ENCODE measurements at regions not wholly inside any gene's neighbourhood (a gene's known extent, or its start where the extent isn't known, plus 50 kb on each side); places are given as distances from the start of the nearest gene placed in this dataset.

DNA sequence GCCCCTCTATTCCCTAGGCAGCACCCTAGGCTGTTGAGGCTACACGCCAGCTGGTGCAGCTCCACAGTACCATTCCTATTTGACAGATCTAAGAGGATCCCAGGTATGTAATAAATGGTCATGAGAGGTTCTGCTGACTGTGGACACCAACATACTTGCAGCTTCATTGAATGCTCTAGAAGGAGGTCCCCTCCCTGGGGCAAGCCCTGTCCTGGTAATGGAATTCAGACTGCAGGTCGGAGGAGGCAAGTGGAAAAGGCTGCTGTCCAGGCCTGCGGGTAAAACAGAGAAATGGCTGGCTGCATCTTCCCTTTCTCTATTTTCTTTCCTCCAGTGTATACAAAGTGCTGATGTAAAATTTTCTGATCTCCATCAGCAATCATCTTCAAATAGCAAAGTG, 66.1 kb upstream of the ZNF648 start:
- DNase-seq (no peak), ATAC-seq (ENCODE audit: low read depth) (no peak)
- Histone ChIP-seq H3K4me1 (ENCODE audit: control insufficient read depth in 2 of 2, insufficient read depth in 2 of 2, low read length in 2 of 2) (no peaks in the 10 kb centered on the region), H3K4me3 (ENCODE audit: control extremely low read depth in 1 of 5, extremely low read depth in 1 of 5, insufficient read depth in 1 of 5, low read depth in 2 of 5, low read length in 4 of 5) (no peak overlapping the region), H3K27ac (ENCODE audit: low read length in 2 of 2) (no peak overlapping the region), H3K27me3 (replicated peaks in 1 of 4; ENCODE audit: control extremely low read depth in 1 of 4, control insufficient read depth in 3 of 4, insufficient read depth in 4 of 4, low read length in 3 of 4) (no peaks in the 10 kb centered on the region), H3K9ac (ENCODE audit: low read length) (no peak overlapping the region), H3K79me2 (ENCODE audit: control insufficient read depth, insufficient read depth, low read length) (no peaks in the 10 kb centered on the region), H3K4me2 (replicated peaks; ENCODE audit: low read depth, low read length, poor library complexity, severe bottlenecking) (no peak overlapping the region), H4K20me1 (ENCODE audit: control insufficient read depth, insufficient read depth, low read length, poor library complexity, severe bottlenecking) (no peaks in the 10 kb centered on the region), H3K9me3 (ENCODE audit: control extremely low read depth in 1 of 3, control insufficient read depth in 2 of 3, insufficient read depth in 1 of 3, low read length in 2 of 3) (no peaks in the 10 kb centered on the region), H3K36me3 (replicated peaks in 1 of 2; ENCODE audit: control extremely low read depth in 1 of 2, control insufficient read depth in 1 of 2, extremely low read depth in 1 of 2, insufficient read depth in 2 of 2, low read length in 1 of 2) (no peaks in the 10 kb centered on the region), H2AFZ (ENCODE audit: insufficient read depth, low read depth, low read length, poor library complexity, severe bottlenecking) (no peak overlapping the region)
- H3K27me3 Mint-ChIP-seq = peaks cover 12% of the 10 kb centered on the region
- no peaks in the 10 kb centered on the region for H3K9me3 Mint-ChIP-seq (ENCODE audit: insufficient read depth)
- POLR2A ChIA-PET = no interaction called here
- TF ChIP-seq, protein P1, sequence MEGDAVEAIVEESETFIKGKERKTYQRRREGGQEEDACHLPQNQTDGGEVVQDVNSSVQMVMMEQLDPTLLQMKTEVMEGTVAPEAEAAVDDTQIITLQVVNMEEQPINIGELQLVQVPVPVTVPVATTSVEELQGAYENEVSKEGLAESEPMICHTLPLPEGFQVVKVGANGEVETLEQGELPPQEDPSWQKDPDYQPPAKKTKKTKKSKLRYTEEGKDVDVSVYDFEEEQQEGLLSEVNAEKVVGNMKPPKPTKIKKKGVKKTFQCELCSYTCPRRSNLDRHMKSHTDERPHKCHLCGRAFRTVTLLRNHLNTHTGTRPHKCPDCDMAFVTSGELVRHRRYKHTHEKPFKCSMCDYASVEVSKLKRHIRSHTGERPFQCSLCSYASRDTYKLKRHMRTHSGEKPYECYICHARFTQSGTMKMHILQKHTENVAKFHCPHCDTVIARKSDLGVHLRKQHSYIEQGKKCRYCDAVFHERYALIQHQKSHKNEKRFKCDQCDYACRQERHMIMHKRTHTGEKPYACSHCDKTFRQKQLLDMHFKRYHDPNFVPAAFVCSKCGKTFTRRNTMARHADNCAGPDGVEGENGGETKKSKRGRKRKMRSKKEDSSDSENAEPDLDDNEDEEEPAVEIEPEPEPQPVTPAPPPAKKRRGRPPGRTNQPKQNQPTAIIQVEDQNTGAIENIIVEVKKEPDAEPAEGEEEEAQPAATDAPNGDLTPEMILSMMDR (IDR thresholded peaks at IDR 0.05) = no peak
- no peak for TF ChIP-seq EZH2 (IDR thresholded peaks at IDR 0.05; ENCODE audit: borderline replicate concordance, insufficient read depth, low read depth, low read length, poor library complexity, severe bottlenecking)
- no peaks in the 10 kb centered on the region for H3K4me1 Mint-ChIP-seq
- intact Hi-C loops (cut with micrococcal nuclease) = no loop called here
- no peak overlapping the region for H3K4me3 Mint-ChIP-seq
- no CpG with 5 or more reads among the region's 3 CpGs for WGBS (ENCODE audit: insufficient coverage)
- CTCF ChIA-PET = interaction anchor here (0.7 kb wide), 1 partner anchor 22 kb away, joined by 6 read pairs; no protein-coding TSS in a partner anchor
- no peak overlapping the region for H3K27ac Mint-ChIP-seq

DNA sequence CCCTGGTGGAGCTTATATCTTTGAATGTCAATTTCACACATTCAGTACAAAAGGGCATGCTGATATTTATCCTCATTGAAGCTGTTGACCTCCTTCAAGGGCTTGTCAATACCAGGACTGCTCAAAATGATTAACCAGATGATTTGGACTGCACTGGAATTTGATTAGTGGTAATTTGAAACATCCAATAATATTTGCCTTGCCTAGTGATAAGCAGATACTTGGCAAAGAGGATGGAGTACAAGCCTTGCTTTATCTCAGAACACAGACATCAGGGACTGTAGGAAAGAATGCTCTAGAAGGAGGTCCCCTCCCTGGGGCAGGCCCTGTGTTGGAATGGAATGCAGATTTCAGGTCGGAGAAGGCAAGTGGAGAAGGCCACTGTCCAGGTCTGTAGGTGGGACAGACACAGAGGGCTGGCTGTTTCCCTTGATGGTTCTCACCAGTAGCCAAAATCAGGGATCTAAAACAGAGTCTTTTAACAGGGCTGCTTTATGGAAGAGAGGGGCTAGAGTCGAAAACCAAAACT, 64.8 kb upstream of the ZNF648 start:
- Mint-ChIP-seq H3K4me1 (no peaks in the 10 kb centered on the region), H3K27ac (no peak overlapping the region), H3K4me3 (no peak overlapping the region), H3K9me3 (ENCODE audit: insufficient read depth) (no peaks in the 10 kb centered on the region), H3K27me3 (peaks cover 17% of the 10 kb centered on the region)
- ATAC-seq (ENCODE audit: low read depth) = no peak
- POLR2A ChIA-PET = no interaction called here
- CTCF ChIA-PET = no interaction called here
- no peaks in the 10 kb centered on the region for H4K20me1 ChIP-seq (ENCODE audit: control insufficient read depth, insufficient read depth, low read length, poor library complexity, severe bottlenecking)
- no peak overlapping the region for H3K4me3 ChIP-seq (ENCODE audit: control extremely low read depth in 1 of 5, extremely low read depth in 1 of 5, insufficient read depth in 1 of 5, low read depth in 2 of 5, low read length in 4 of 5)
- H3K36me3 ChIP-seq (replicated peaks in 1 of 2; ENCODE audit: control extremely low read depth in 1 of 2, control insufficient read depth in 1 of 2, extremely low read depth in 1 of 2, insufficient read depth in 2 of 2, low read length in 1 of 2) = no peaks in the 10 kb centered on the region
- H3K27ac ChIP-seq (ENCODE audit: low read length in 2 of 2) = no peak overlapping the region
- H3K9me3 ChIP-seq (ENCODE audit: control extremely low read depth in 1 of 3, control insufficient read depth in 2 of 3, insufficient read depth in 1 of 3, low read length in 2 of 3) = no peaks in the 10 kb centered on the region
- intact Hi-C loops (cut with micrococcal nuclease) = no loop called here
- no peaks in the 10 kb centered on the region for H3K4me1 ChIP-seq (ENCODE audit: control insufficient read depth in 2 of 2, insufficient read depth in 2 of 2, low read length in 2 of 2)
- no peaks in the 10 kb centered on the region for H3K79me2 ChIP-seq (ENCODE audit: control insufficient read depth, insufficient read depth, low read length)
- DNase-seq = no peak
- H3K9ac ChIP-seq (ENCODE audit: low read length) = no peak overlapping the region
- WGBS (ENCODE audit: insufficient coverage) = 88% methylated on average over 1 of the region's 2 CpGs
- H3K27me3 ChIP-seq (replicated peaks in 1 of 4; ENCODE audit: control extremely low read depth in 1 of 4, control insufficient read depth in 3 of 4, insufficient read depth in 4 of 4, low read length in 3 of 4) = no peaks in the 10 kb centered on the region
- H3K4me2 ChIP-seq (replicated peaks; ENCODE audit: low read depth, low read length, poor library complexity, severe bottlenecking) = no peak overlapping the region
- H2AFZ ChIP-seq (ENCODE audit: insufficient read depth, low read depth, low read length, poor library complexity, severe bottlenecking) = no peak overlapping the region
- TF ChIP-seq, protein P1 (IDR thresholded peaks at IDR 0.05) = no peak
- no peak for TF ChIP-seq EZH2 (IDR thresholded peaks at IDR 0.05; ENCODE audit: borderline replicate concordance, insufficient read depth, low read depth, low read length, poor library complexity, severe bottlenecking)

All from B cell (primary cell).